GM18499 (cell line): ENCODE measurements at regions not wholly inside any gene's neighbourhood (a gene's known extent, or its start where the extent isn't known, plus 50 kb on each side); places are given as distances from the start of the nearest gene placed in this dataset.

Source experiments
- ATAC-seq: cut with Tn5 transposase; IDR thresholded peaks from one replicate; pipeline ENCODE4 v1.9.1; 2021; ENCODE audit warnings: moderate number of reproducible peaks; ENCODE audit not compliant: insufficient read depth, unreplicated experiment

- no peak for ATAC-seq
These were observed 256.6 kb downstream of the LOXHD1 start for GRCh38 chr18:46400449-46400848.

- no peak for ATAC-seq
These were observed 255.4 kb downstream of the LOXHD1 start for GRCh38 chr18:46401486-46402070.

GRCh38 chr18:46402396-46402795 lies 254.6 kb downstream of the LOXHD1 start:
- ATAC-seq = no peak

DNA sequence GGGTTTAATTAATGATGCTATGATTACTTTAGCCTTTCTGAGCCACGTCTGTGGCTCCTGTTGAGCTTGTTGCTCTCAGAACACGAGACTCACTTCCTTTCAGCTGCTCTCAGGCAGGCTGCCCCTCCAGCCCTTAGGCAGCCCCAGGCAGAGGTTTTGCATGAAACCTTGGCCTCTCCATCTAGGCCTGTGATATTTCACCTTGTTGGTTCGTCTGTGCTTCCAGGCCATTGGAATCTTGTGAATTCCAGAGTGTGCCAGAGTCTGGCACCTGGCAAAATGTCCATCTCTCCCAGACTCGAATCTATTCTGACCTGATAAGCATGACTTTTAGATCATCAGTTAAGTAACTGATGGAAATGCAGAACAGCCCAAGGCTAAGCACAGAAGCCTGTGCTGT lies 254.1 kb downstream of the LOXHD1 start:
- ATAC-seq = no peak

DNA sequence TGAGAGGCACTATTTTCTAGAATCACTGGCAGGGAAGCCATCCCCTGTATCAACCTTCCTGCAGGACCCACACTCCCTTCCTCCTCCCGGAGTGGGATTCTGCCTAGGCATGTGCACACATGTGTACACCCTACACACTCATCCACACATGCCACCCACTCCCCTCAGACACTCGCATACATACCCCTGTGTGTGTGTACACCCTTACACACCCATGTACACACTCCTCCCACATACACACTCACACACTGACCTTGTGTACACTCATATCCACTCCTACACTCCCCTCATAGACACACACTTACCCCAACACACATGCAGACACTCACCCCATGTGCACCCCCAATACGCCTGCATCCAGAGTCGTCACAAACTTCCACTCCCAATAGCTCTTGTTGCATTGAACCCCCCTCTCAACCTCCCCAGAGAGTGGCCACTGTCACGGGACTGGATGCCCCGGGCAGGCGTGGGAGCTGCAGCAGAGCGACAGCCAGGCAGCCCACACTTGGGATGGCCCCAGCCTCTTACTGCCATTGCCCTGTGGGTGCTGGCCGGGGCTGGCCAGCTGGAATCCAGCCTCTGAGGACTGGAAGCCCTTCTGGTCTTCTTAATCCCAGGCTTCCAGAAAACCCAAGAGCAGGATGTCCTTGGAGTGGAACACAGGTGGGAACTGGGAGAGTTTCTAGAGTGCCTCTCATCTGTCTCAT lies 251.0 kb downstream of the LOXHD1 start:
- ATAC-seq = no peak

DNA sequence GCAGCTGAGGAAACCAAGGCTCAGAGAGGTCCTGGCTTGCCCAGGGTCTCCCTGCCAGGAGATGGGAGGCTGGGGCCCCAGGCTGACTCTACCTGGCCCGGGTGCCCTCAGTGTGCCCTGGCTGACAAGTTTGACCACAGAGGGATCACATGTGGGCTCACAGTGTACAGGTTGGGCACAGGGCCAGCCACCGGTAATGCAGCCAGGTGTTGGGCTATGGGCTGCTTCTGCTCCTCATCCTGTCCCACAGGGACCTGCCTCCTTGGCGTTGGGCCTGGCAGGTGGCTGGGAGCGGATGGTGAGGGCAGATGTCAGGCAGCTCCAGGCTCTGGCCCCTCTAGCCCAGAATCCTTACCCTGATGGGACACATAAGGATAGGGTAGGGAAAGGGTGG lies 250.5 kb downstream of the LOXHD1 start:
- no peak for ATAC-seq

DNA sequence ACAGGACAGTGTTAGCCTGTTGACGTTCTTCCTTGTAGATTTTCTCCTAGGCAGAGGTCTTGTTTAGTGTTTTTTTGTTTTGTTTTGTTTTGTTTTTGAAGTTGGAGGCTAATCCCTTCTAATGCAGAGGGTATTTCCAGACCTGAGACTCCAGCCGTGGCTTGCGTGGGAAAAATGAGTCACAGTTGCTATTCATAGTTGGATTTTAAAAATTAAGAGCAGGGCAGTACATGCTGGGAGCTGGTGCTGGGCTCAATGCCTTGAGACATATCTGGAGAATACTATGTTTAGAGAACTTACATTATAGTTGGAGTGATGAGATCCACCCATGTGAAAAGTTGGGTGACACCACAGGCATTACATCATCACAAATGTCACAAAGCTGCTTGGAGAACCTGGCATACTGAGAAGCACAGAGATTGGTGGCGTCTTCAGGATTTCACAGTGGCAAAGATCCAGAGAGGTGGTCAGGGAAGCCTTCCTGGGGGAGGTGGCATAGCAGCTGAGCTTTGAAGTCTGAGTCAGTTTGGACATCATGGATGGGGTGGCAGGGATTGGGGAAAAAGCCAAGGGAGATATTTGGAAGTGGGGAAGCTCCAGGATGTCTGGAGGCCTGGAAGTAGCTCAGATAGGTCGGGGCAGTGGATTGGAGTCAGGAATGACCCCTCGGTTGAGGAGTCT lies 249.4 kb downstream of the LOXHD1 start:
- ATAC-seq = no peak

GRCh38 chr18:46408334-46408987 lies 248.6 kb downstream of the LOXHD1 start:
- ATAC-seq = no peak

DNA sequence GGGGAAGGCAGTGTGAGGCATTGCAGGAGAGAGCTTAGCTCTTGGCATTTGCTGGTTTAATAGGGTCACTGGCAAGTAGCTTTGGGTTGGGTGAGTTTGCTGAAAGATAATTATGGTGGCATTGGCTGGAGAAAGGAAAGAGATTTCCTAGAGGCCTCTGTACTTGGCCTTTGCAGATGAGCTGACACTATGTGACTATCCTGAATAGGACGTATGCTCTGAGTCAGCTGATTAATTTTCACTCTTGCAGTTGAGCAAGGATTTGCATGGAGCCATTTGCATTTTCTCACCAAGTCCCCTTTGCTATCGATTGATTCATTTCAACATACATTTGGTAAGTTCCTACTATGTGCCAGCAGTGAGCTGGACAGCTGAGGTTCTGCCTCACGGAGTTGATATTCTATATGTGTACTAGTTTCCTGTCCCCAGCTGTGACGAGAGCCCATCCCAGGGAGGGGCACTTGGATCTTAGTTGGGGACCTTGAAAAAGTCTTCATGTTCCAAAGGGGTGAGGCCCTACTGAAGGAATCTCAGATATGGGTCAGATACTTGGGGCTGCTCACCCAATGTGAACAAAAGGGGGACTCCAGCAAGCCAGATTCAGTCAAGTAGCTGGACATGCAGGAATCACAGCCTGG lies 245.7 kb downstream of the LOXHD1 start:
- no peak for ATAC-seq

DNA sequence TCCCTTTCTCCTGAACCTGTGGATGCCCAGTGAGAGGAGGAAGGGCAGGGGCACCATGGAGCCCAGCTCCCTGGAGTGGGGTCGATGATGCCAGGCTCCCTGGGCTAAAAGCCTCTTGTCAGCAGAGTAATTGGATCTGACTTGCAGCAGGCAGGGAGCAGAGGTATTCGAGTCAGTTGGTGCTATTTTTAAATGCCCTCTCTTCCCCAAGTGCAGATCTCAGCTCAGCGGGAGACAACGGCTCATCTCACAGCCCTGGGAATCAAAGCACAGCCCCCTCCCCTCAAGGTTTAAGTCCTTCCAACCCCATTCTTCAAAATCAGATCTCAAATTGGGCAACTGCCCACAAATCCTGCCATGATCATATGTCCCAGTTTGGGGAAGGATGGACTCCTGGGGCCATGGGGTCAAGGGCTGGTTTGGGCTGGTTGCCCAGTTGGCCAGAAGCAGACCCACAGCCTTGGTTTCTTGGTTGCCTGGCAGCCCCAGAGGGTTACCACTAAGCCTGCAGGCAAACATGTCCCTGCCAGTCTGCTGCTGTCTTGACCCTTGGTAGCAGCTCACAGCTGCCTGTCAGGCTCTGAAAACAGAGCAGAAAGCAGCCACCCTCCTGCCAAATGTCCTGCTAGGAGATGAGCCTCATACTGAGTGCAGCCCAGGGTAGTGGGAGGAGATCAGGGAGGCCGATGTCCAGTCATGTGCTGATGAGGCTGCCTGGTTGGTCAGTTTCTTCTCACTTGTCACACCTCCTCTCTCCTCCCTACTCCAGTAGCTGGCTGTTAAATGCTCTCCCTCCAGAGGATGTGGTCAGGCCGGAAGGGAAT lies 244.9 kb downstream of the LOXHD1 start:
- no peak for ATAC-seq

- no peak for ATAC-seq
These were observed 244.1 kb downstream of the LOXHD1 start for GRCh38 chr18:46412916-46413315.

DNA sequence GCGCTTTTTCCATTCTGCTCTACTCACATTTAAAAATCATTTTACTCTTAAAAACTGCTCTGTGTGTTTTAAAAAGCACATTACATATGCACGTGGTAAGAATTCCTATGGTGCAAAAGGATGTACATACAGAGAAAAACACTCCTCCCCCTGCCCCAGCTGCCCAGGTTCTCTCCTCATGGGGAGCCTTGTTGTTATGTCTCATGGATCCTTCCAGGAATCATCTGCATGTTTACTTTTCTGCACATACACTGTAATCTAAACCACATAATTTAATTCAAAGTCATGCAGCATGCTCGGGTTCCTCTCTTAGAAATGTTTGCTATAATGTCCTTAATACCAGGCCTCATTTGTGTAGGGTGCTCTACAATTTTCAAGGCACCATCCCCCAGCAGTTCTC lies 243.3 kb downstream of the LOXHD1 start:
- no peak for ATAC-seq

GRCh38 chr18:46414863-46415262 lies 242.2 kb downstream of the LOXHD1 start:
- no peak for ATAC-seq

DNA sequence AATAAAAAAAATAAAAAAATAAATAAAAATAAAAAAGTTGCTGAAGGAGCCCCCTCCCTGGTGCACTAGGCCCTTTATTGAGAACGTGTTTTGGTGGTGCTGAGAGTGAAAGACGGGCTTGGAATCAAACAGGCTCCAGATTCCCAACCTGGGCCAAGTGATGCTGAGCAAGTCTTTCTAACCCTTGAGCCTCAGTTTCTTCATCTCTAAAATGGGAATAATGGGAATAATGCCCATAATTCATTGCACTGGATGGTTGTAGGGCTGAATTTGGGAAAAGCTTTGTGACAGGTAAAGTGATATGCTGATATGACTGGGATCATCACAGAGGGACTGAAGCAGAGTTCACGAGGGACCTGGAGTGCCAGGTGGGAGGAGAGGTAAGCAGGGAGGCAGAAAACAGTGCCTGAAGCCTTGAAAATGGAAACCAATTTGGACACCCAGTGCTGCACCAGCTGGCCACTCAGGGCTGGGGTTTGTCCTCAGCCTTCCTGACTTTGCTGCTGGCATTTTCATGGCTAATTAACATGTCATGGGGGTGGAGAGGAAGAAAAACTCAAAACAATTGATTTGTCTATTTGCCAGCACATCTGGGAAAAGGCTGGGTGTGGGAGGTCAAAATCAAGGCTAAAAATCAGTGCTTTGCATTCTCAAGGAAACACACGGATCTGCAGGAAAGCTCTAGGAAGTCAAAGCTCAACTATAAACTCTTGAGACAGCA lies 241.3 kb downstream of the LOXHD1 start:
- no peak for ATAC-seq

DNA sequence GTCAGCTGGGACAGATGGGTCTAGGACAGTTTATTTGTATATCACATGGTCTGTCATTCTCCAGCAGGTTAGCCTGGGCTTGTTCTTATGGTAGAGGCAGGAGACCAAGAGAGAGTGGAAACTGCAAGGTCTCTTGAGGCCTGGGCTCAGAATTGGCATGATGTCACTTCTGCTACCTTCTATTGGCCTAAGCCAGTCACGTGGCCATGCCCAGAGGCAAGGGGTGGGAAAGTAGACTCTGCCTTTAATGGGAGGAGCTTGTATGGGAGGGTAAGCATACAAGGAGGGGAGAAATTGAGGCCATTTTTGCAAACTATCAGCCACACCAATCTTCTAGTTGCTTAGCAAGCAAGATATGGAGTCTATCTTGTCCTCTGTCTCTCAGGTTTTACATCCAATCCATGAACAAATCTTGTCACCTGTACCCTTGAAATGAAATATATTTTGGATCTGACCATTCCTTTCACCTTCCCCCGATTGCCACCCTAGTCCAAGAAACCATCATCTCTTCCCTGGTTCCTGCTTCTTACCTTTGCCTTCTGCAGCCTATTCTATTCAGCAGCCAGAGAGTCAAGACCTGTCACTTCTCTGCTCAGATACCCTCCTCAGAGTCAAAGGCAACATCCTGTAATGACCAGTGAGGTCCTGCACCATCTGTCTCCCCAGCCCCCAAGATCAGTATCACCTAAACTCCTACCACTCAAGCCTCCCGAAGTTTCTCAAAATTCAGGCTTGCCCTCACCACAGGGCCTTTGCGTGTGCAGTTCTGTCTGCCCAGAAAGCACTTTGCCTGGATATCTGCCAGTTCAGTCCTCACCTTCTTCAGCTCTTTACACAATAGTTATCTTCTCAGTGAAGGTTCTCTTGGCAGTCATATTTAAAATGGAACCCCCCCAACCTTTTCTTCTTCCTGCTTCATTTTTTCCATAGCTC lies 240.0 kb downstream of the LOXHD1 start:
- ATAC-seq = no peak

DNA sequence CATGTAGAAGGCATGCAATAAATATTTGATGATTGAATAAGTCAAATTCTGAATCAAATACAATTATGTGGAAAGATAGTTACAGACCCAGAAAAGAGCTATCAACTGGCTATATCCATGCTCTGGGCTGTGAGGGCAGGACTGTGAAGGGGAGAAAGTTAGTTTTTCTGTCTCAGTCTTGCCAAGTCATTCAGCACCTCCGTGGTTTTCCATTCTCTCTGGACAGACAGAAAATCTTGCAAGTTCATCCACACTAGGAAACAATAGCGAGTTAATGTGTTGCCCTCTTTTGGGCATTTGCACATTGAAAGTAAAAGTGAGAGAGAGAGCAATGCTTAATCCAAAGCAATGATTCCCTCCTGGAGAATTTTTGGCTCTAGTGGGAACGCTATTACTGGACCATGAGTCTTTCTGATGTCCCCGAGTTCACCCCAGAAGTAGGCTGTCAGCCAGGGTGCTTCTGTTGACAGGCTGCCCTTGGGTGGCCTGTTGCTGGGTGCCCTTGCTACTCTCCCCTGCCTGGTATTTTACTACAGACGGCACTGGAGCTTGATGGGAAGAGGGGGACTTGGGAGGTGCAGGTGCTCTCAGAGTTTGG lies 238.3 kb downstream of the LOXHD1 start:
- no peak for ATAC-seq

GRCh38 chr18:46419391-46420141 lies 237.5 kb downstream of the LOXHD1 start:
- ATAC-seq = no peak
